IPS-15b (cell line): ENCODE measurements at regions not wholly inside any gene's neighbourhood (a gene's known extent, or its start where the extent isn't known, plus 50 kb on each side); places are given as distances from the start of the nearest gene placed in this dataset.

ENCODE experiments used
- H3K27me3 ChIP-seq: one replicate; pipeline ENCODE4 v1.6.1; 2013; ENCODE audit warnings: low read length; ENCODE audit not compliant: control insufficient read depth, insufficient read depth
- H3K36me3 ChIP-seq: one replicate; pipeline ENCODE4 v1.6.1; 2013; ENCODE audit warnings: low read length; ENCODE audit not compliant: control insufficient read depth, insufficient read depth
- H3K4me1 ChIP-seq: one replicate; pipeline ENCODE4 v1.6.1; 2013; ENCODE audit warnings: mild to moderate bottlenecking, low read length; ENCODE audit not compliant: control insufficient read depth, insufficient read depth
- H3K4me3 ChIP-seq: one replicate; pipeline ENCODE4 v1.5.1; 2013; ENCODE audit warnings: low read depth, low read length
- H3K9ac ChIP-seq: one replicate; pipeline ENCODE4 v1.6.1; 2013; ENCODE audit warnings: low read depth, mild to moderate bottlenecking, low read length
- H3K9me3 ChIP-seq: one replicate; pipeline ENCODE4 v1.6.1; 2013; ENCODE audit warnings: mild to moderate bottlenecking, low read length; ENCODE audit not compliant: control insufficient read depth, insufficient read depth

GRCh38 chr6:10465629-10466499 lies 51.0 kb upstream of the TFAP2A start:
- H3K4me1 ChIP-seq = peaks cover 9% of the 10 kb centered on the region
- H3K36me3 ChIP-seq = no peaks in the 10 kb centered on the region
- H3K27me3 ChIP-seq = peaks cover 3% of the 10 kb centered on the region
- no peaks in the 10 kb centered on the region for H3K9me3 ChIP-seq
- H3K4me3 ChIP-seq = peak overlapping the region; percentile 6
- H3K9ac ChIP-seq = no peak overlapping the region
